Transverse colon (tissue), 4 donors: ENCODE measurements at regions not wholly inside any gene's neighbourhood (a gene's known extent, or its start where the extent isn't known, plus 50 kb on each side); places are given as distances from the start of the nearest gene placed in this dataset.

Experiments used
- CTCF ChIP-seq, 5 experiments: fragments of 200-600 bp in 3 of 5; fragments of 450-650 bp in 2 of 5; sonication (generic) in 3 of 5; IDR thresholded peaks; 1 replicate in 2 of 5; 2 replicates in 3 of 5; pipeline ENCODE4 v1.5.1; 2016 to 2017; ENCODE audit warnings: antibody characterized with exemption in 5 of 5, inconsistent platforms in 3 of 5, mild to moderate bottlenecking in 2 of 5, moderate library complexity in 1 of 5
- EP300 ChIP-seq: sonication (generic); formaldehyde crosslinking; IDR thresholded peaks from one replicate; pipeline ENCODE4 v1.6.1; 2017; ENCODE audit warnings: antibody characterized with exemption, low read depth
- POLR2A ChIP-seq: fragments of 450-650 bp; IDR thresholded peaks from one replicate; pipeline ENCODE4 v1.6.1; 2016; ENCODE audit warnings: antibody characterized with exemption, mild to moderate bottlenecking, moderate library complexity
- POLR2AphosphoS5 ChIP-seq, 3 donors: sonication (generic); formaldehyde crosslinking; IDR thresholded peaks; one replicate each; pipeline ENCODE4 v1.6.1; 2016; ENCODE audit warnings: antibody characterized with exemption in 3 of 3

- no peak for TF ChIP-seq CTCF (IDR thresholded peaks at IDR 0.05)
- TF ChIP-seq POLR2AphosphoS5 (IDR thresholded peaks at IDR 0.05), result no peak
- TF ChIP-seq POLR2A, result no peak
- TF ChIP-seq EP300, result no peak
Observed at GRCh38 chr12:60421741-60422140, 825.9 kb downstream of the SLC16A7 start.
